GM18868 (cell line): ENCODE measurements at regions not wholly inside any gene's neighbourhood (a gene's known extent, or its start where the extent isn't known, plus 50 kb on each side); places are given as distances from the start of the nearest gene placed in this dataset.

Experiments
- ATAC-seq: cut with Tn5 transposase; IDR thresholded peaks from one replicate; pipeline ENCODE4 v1.9.1; 2021; ENCODE audit warnings: mild to moderate bottlenecking, moderate library complexity; ENCODE audit not compliant: unreplicated experiment

DNA sequence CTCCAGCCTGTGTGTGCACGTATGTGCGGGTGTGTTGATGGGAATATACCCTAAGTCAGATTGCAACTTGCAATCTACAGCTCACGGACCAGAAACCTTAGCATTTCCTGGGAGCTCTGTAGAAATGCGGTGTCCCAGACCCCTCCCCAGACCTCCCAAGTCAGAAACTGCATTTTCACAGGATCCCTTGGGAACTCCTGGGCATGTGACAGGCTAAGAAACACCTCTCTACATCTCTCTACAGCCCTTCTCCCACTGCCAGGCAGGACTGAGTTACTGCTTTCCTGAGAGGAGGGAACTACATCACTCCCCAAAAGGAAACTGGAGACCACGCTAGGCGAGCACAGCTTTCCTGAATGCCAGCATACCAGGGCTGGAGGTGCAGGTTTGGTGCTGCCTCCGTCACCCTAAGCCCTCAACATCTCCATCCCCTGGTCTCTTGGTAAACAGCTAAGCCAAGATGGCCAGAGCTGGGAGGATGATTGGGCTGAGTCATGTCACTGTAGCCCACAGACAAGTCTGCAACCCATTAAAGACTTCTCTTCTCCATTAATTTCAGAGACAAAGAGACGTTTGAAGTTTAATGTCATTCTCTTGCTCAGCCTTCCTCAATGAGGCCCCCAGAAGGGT is 194.4 kb downstream of the BMP7 start:
- ATAC-seq, result no peak

DNA sequence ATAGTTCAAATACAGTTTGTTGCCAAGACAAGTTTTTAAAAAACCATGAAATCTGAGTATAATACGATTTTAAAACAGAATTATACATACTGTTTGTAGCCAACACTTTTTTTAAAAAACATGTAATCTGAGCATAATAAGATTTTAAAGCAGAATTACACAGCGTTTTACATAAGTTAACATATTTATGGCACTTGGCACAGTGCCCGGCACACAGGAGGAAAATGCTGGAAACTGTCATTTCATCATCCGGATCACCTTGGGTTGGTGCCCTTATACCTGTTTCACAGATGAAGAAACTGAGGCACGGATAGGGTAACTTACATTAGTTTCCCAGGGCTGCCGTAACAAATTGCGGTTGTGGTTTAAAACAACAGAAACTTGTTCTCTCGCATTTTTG is 193.0 kb downstream of the BMP7 start:
- no peak for ATAC-seq

GRCh38 chr20:57074386-57074785 is 192.1 kb downstream of the BMP7 start:
- no peak for ATAC-seq

- no peak for ATAC-seq
Measured at GRCh38 chr20:57075181-57075580, 191.3 kb downstream of the BMP7 start.

GRCh38 chr20:57075603-57076002 is 190.8 kb downstream of the BMP7 start:
- no peak for ATAC-seq

DNA sequence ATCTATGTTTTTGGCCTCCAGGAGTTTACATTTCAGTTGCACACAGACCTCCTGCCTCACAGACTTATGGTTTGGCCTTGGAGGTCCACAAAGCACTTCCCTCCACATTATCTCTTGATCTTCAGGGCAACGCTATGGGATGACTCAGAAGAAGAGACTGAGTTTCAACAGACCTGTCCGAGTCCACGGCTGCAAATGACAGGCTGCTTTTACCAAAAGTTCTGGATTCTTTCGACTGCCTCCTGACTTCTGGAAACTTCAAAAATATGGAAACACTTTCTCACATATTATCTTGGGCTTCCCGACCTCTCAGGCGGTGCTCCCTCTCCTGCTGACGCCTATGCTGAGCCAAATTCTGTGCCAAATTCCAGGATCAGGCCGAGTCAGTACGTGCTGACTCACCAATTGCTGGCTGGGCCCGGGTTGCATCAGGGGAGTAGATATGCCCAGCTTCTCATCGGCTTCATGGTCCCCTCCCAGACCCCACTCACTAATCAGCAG is 190.2 kb downstream of the BMP7 start:
- no peak for ATAC-seq

GRCh38 chr20:57076951-57077350 is 189.5 kb downstream of the BMP7 start:
- no peak for ATAC-seq

DNA sequence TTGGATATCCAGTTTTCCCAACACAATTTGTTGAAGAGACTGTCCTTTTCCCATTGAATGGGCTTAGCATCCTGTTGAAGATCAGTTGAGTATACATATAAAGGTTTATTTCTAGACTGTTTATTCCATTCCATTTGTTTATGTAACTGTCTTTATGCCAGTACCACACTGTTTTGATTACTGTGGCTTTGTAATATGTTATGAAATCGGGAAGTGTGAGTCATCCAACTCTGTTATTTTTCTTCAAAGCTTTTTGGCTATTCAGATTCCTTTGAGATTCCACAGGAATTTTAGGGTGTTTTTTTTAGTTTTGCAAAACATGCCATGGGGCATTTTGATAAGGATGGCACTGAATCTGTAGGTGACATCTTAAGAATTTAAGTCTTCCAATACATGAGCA is 188.3 kb downstream of the BMP7 start:
- no peak for ATAC-seq

DNA sequence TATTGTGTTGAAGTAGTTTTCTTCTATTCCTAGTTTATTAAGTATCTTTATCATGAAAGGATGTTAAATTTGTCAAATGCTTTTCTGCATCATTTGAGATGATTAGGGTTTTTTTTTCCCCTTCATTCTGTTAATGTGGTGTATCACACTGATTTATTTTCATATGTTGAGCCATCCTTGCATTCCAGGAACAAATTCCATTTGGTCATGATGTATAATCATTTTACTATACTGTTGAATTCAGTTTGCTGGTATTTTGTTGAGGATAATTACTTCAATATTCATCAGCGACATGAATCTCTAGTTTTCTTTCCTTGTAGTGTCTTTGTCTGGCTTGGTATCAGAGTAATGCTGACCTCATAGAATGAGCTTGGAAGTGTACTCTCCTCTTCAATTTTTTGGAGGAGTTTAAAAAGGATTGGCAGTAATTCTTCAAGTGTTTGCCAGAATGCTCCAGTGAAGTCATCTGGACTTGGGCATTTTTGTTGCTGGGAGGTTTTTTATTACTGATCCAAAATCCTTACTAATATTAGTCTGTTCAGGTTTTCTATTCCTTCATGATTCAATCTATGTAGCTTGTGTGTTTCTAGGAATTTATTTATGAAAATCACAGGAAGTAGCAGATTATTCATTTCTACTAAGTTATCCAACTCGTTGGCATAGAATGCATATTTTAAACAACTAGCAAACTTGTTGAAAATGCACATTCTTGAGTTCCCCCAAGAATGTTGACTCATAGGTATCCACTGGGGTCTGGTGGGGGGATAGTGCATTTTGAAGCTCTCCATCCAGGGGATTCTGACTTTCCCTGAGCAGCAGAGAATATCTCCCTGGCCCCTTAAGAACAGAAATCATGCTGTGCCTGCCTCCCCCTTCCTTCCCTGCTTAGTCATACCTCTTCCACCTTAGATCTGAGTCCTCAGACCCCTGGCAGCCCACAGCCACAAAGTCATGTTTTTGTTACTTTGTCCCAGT is 187.1 kb downstream of the BMP7 start:
- no peak for ATAC-seq

- no peak for ATAC-seq
Measured at GRCh38 chr20:57080796-57081195, 185.6 kb downstream of the BMP7 start.

- ATAC-seq, result no peak
Measured at GRCh38 chr20:57082357-57082945, 184.0 kb downstream of the BMP7 start.

- ATAC-seq, result no peak
Measured at GRCh38 chr20:57083072-57083471, 183.4 kb downstream of the BMP7 start.

DNA sequence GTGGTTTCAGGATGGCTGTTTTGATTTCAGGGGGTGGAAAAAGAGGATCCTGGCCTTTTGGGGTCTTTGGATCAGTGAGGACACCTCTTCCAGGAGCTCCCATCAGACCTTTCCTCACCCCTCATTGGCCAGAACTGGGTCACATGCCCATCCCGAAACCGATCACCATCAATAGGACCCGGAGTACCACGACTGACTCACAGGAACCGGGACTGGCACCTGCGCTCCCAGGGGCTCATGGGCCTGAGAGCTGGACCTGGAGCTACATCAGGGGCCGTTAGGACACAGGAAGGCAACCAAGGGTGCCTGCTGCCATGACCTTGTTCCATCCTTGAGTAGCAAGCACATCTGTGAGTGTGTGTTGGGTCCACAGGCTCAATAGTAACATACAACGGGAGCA is 180.4 kb downstream of the BMP7 start:
- no peak for ATAC-seq

- no peak for ATAC-seq
Measured at GRCh38 chr20:57087102-57087501, 179.3 kb downstream of the BMP7 start.

- ATAC-seq, result no peak
Measured at GRCh38 chr20:57087705-57088104, 178.7 kb downstream of the BMP7 start.

GRCh38 chr20:57088436-57088835 is 178.0 kb downstream of the BMP7 start:
- ATAC-seq, result no peak

GRCh38 chr20:57089699-57090144 is 176.7 kb downstream of the BMP7 start:
- peak; percentile 77 for ATAC-seq

DNA sequence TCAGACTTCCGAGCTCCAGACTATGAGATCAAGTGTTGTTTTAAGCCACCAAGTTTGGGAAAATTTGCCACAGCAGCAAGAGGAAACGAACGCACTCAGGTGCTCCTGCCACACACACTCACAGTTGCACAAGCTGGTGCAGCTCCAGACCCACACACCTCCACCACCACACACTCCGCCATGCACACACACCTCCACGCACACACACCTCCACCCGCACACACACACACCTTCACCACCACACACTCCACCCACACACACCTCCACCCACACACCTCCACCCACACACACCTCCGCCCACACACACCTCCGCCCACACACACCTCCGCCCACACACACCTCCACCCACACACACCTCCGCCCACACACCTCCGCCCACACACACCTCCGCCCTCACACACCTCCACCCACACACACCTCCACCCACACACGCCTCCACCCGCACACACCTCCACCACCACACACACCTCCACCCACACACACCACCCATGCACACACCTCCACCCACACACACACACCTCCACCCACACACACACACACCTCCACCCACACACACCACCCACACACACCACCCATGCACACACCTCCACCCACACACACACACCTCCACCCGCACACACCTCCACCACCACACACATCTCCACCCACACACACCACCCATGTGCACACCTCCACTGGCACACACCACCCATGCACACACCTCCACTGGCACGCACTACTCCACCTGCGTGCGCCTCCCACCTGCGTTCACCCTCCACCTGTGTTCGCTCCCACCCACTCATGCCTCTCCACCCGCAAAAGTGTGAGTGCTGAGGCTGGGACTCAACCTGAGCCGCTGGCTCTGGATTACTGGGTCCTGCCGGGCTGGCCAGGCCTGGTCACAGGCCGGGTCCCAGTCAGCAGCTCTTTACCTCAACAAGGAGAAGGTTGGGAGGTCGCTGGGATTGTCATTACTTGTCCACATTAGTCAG is 175.6 kb downstream of the BMP7 start:
- no peak for ATAC-seq

DNA sequence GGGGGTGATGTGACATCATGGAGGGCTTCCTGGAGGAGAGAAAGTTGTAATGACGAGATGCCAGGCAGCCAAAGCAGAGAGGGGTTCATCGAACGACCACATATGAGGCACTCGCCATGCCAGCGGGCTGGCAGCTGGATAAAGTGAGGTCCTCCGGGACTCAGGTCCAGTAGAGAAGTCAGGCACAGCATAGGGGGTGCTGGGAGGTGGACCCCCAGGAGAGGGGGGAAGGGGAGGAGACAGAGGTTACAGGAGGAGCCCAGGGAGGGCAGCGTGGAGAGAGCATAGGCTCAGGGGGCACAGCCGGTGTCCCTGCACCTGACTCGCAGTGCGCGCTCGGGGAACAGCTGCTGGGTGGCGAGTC is 174.7 kb downstream of the BMP7 start:
- no peak for ATAC-seq

GRCh38 chr20:57092112-57092899 is 174.1 kb downstream of the BMP7 start:
- ATAC-seq, result peak; percentile 60
